H9 (cell line): ENCODE measurements at regions not wholly inside any gene's neighbourhood (a gene's known extent, or its start where the extent isn't known, plus 50 kb on each side); places are given as distances from the start of the nearest gene placed in this dataset.

Experiments
- DNase-seq: peaks from one replicate; pipeline ENCODE4 v3.0.0-alpha.2; 2017
- H2AFZ ChIP-seq: one replicate; pipeline ENCODE4 v1.6.1; 2013; ENCODE audit warnings: mild to moderate bottlenecking, low read length, control low read depth, moderate library complexity
- H2AK5ac ChIP-seq: 2 replicates; pipeline ENCODE4 v1.6.1; 2013; ENCODE audit warnings: low read length, control low read depth, mixed read lengths; ENCODE audit not compliant: insufficient read length
- H2BK120ac ChIP-seq: one replicate; pipeline ENCODE4 v1.6.1; 2013; ENCODE audit warnings: low read depth, mild to moderate bottlenecking, low read length, control low read depth, inconsistent platforms; ENCODE audit not compliant: poor library complexity, severe bottlenecking
- H2BK12ac ChIP-seq: 2 replicates; pipeline ENCODE4 v1.6.1; 2013; ENCODE audit warnings: low read length, control low read depth, mixed read lengths, low read depth; ENCODE audit not compliant: insufficient read length
- H2BK15ac ChIP-seq: 2 replicates; pipeline ENCODE4 v1.6.1; 2013; ENCODE audit warnings: low read depth, low read length, control low read depth
- H2BK20ac ChIP-seq: one replicate; pipeline ENCODE4 v1.6.1; 2013; ENCODE audit warnings: low read depth, mild to moderate bottlenecking, low read length, control low read depth, inconsistent platforms; ENCODE audit not compliant: poor library complexity, severe bottlenecking
- H2BK5ac ChIP-seq: 2 replicates; pipeline ENCODE4 v1.6.1; 2013; ENCODE audit warnings: low read length, control low read depth, mixed read lengths; ENCODE audit not compliant: insufficient read length
- H3K14ac ChIP-seq: 2 replicates; pipeline ENCODE4 v1.6.1; 2013; ENCODE audit warnings: low read length, control low read depth; ENCODE audit not compliant: insufficient read depth
- H3K18ac ChIP-seq: 2 replicates; pipeline ENCODE4 v1.6.1; 2013; ENCODE audit warnings: low read depth, mild to moderate bottlenecking, mixed read lengths, low read length, control low read depth; ENCODE audit not compliant: insufficient read length
- H3K23ac ChIP-seq: 2 replicates; pipeline ENCODE4 v1.6.1; 2013; ENCODE audit warnings: low read length, control low read depth, mixed read lengths, low read depth; ENCODE audit not compliant: insufficient read length
- H3K23me2 ChIP-seq: 2 replicates; pipeline ENCODE4 v1.6.1; 2013; ENCODE audit warnings: low read depth, mild to moderate bottlenecking, mixed read lengths, low read length, control low read depth; ENCODE audit not compliant: insufficient read length, poor library complexity, severe bottlenecking
- H3K27ac ChIP-seq: 2 replicates; pipeline ENCODE4 v1.5.1; 2013; ENCODE audit warnings: low read length, control low read depth, mixed read lengths, low read depth; ENCODE audit not compliant: insufficient read length
- H3K27me3 ChIP-seq: 2 replicates; pipeline ENCODE4 v1.6.1; 2013; ENCODE audit warnings: low read length, control low read depth, inconsistent platforms; ENCODE audit not compliant: insufficient read depth
- H3K4ac ChIP-seq: 2 replicates; pipeline ENCODE4 v1.6.1; 2013; ENCODE audit warnings: low read depth, mild to moderate bottlenecking, control low read depth, inconsistent platforms, low read length, moderate library complexity
- H3K4me1 ChIP-seq: 2 replicates; pipeline ENCODE4 v1.6.1; 2013; ENCODE audit warnings: low read length, control low read depth, inconsistent platforms; ENCODE audit not compliant: insufficient read depth
- H3K4me2 ChIP-seq: 2 replicates; pipeline ENCODE4 v1.6.1; 2013; ENCODE audit warnings: low read length, control low read depth, mixed read lengths; ENCODE audit not compliant: insufficient read length, insufficient read depth
- H3K56ac ChIP-seq: 2 replicates; pipeline ENCODE4 v1.6.1; 2013; ENCODE audit warnings: low read depth, mild to moderate bottlenecking, mixed read lengths, low read length, control low read depth; ENCODE audit not compliant: insufficient read length
- H3K79me1 ChIP-seq: 2 replicates; pipeline ENCODE4 v1.6.1; 2013; ENCODE audit warnings: low read depth, mild to moderate bottlenecking, moderate library complexity, low read length, control low read depth, inconsistent platforms; ENCODE audit not compliant: insufficient read depth, poor library complexity, severe bottlenecking
- H3K79me2 ChIP-seq: 2 replicates; pipeline ENCODE4 v1.6.1; 2013; ENCODE audit warnings: low read length, control low read depth, inconsistent platforms; ENCODE audit not compliant: insufficient read depth
- H3K9ac ChIP-seq: 2 replicates; pipeline ENCODE4 v1.6.1; 2013; ENCODE audit warnings: low read length, control low read depth, mixed read lengths; ENCODE audit not compliant: insufficient read length; ENCODE audit errors: extremely low read depth
- H3K9me3 ChIP-seq: one replicate; pipeline ENCODE4 v1.6.1; 2013; ENCODE audit warnings: low read depth, low read length, inconsistent platforms; ENCODE audit not compliant: control insufficient read depth
- H3T11ph ChIP-seq: one replicate; pipeline ENCODE4 v1.6.1; 2013; ENCODE audit warnings: mild to moderate bottlenecking, low read length, control low read depth, inconsistent platforms
- H4K20me1 ChIP-seq: one replicate; pipeline ENCODE4 v1.6.1; 2013; ENCODE audit not compliant: control insufficient read depth, insufficient read length, insufficient read depth
- H4K5ac ChIP-seq: 2 replicates; pipeline ENCODE4 v1.6.1; 2013; ENCODE audit warnings: low read depth, mild to moderate bottlenecking, mixed read lengths, low read length, control low read depth; ENCODE audit not compliant: insufficient read length
- H4K8ac ChIP-seq: replicated peaks from 2 replicates; pipeline ENCODE4 v1.6.1; 2013; ENCODE audit warnings: low read length, control low read depth, mixed read lengths, low read depth; ENCODE audit not compliant: insufficient read length
- H4K91ac ChIP-seq: 2 replicates; pipeline ENCODE4 v1.6.1; 2013; ENCODE audit warnings: low read depth, mild to moderate bottlenecking, moderate library complexity, mixed read lengths, low read length, control low read depth; ENCODE audit not compliant: insufficient read length
- H3K27ac Mint-ChIP-seq, 3 experiments: 2 replicates in 2 of 3; 3 replicates in 1 of 3; pipeline ENCODE4 v1.8.0; 2020 to 2021; ENCODE audit warnings: mixed read lengths in 3 of 3, mild to moderate bottlenecking in 1 of 3, moderate library complexity in 1 of 3
- H3K27me3 Mint-ChIP-seq: 2 replicates; pipeline ENCODE4 v1.8.0; 2021; ENCODE audit warnings: low read depth, mild to moderate bottlenecking, moderate library complexity, mixed read lengths
- H3K36me3 Mint-ChIP-seq, 3 experiments: 2 replicates in 2 of 3; 3 replicates in 1 of 3; pipeline ENCODE4 v1.8.0; 2020 to 2021; ENCODE audit warnings: low read depth in 3 of 3, mixed read lengths in 3 of 3; ENCODE audit not compliant: insufficient read depth in 1 of 3
- H3K4me1 Mint-ChIP-seq, 2 experiments: 2 replicates each; pipeline ENCODE4 v1.8.0; 2020; ENCODE audit warnings: mixed read lengths in 2 of 2
- H3K4me3 Mint-ChIP-seq, 2 experiments: 2 replicates in 1 of 2; 3 replicates in 1 of 2; pipeline ENCODE4 v1.8.0; 2020 to 2021; ENCODE audit warnings: mild to moderate bottlenecking in 2 of 2, mixed read lengths in 2 of 2, moderate library complexity in 1 of 2
- H3K9me3 Mint-ChIP-seq, 2 experiments: 2 replicates in 1 of 2; 3 replicates in 1 of 2; pipeline ENCODE4 v1.8.0; 2020; ENCODE audit warnings: mild to moderate bottlenecking in 2 of 2, mixed read lengths in 2 of 2, moderate library complexity in 1 of 2
- CTCF ChIP-seq: fragments of 200-600 bp; sonication (generic); conservative IDR thresholded peaks from 3 replicates; pipeline ENCODE4 v1.8.0; 2021; ENCODE audit warnings: antibody characterized with exemption, mild to moderate bottlenecking
- WGBS: extraction: QIAGEN DNeasy Blood & Tissue Kit; methylation state at CpG from one replicate; pipeline ENCODE4 v1.1.7; 2013; ENCODE audit warnings: missing lambda C conversion rate, low lambda C conversion rate, mixed read lengths; ENCODE audit not compliant: insufficient read length; ENCODE audit errors: extremely low coverage; 5-methylcytosine and 5-hydroxymethylcytosine counted together

DNA sequence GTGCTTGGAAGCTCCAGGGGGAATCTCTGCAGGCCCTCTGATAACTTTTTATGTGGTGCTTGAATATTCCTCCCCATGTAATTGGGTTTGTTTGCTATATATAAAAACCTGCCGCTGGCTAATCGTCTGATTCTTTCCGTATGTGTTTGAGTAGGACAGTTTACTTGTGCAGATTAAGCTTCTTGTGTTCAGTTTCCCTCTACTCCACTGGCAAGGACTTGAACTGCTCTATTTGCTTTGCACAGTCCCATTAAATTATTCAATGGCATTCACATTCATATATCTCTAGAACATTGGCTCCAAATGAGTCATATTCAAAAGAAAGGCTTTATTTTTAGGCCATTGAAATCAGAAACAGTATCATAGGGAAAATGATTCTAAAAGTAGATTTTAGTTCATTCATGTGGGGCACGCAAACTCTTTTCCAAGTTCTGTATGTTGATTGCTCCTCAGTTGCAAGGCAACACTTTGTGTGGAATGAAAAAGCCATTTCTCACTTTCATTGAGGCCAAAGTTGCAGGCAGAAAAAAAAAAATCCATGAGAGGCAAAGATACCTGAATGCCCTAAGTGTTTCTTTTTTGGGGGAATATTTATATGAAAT, 1682.3 kb upstream of the PIK3C3 start:
- Histone ChIP-seq H2BK15ac (no peak overlapping the region), H2BK12ac (no peak overlapping the region), H3K4me1 (no peaks in the 10 kb centered on the region), H3K9me3 (no peaks in the 10 kb centered on the region), H3K14ac (no peak overlapping the region), H4K5ac (no peak overlapping the region), H2BK120ac (no peak overlapping the region), H3K18ac (no peak overlapping the region), H3K4me2 (no peak overlapping the region), H3K23me2 (no peaks in the 10 kb centered on the region), H4K20me1 (no peaks in the 10 kb centered on the region), H3K79me1 (no peaks in the 10 kb centered on the region), H3K56ac (no peak overlapping the region), H3K27me3 (no peaks in the 10 kb centered on the region), H2BK5ac (no peak overlapping the region), H3K9ac (no peak overlapping the region), H3K79me2 (no peaks in the 10 kb centered on the region), H3K23ac (no peak overlapping the region), H2AFZ (no peak overlapping the region), H3K4ac (no peak overlapping the region), H4K91ac (no peak overlapping the region), H2AK5ac (no peak overlapping the region), H4K8ac (no peak overlapping the region), H3K27ac (no peak overlapping the region), H2BK20ac (no peak overlapping the region), H3T11ph (no peak overlapping the region)
- TF ChIP-seq CTCF = no peak
- Mint-ChIP-seq H3K4me1 (no peaks in the 10 kb centered on the region), H3K4me3 (no peak overlapping the region), H3K27me3 (no peaks in the 10 kb centered on the region), H3K27ac (no peak overlapping the region), H3K36me3 (no peaks in the 10 kb centered on the region), H3K9me3 (no peaks in the 10 kb centered on the region)
- WGBS = no CpG with 5 or more reads among the region's 4 CpGs
- DNase-seq = no peak
